GM12891 (cell line): ENCODE measurements at regions not wholly inside any gene's neighbourhood (a gene's known extent, or its start where the extent isn't known, plus 50 kb on each side); places are given as distances from the start of the nearest gene placed in this dataset.

ENCODE experiments used
- DNase-seq: peaks from one replicate; pipeline ENCODE4 v3.0.0; 2011; ENCODE audit warnings: low spot score; ENCODE audit not compliant: insufficient read length
- FAIRE-seq: peaks from 2 replicates; lab custom pipeline; 2011; peaks lifted over from hg19 to GRCh38; lab: Jason Lieb, UNC
- PAX5 ChIP-seq: IDR thresholded peaks from 2 replicates; pipeline ENCODE4 v1.6.1; 2011; ENCODE audit warnings: low read length, moderate library complexity, mild to moderate bottlenecking; ENCODE audit not compliant: insufficient read depth, severe bottlenecking
- POLR2A ChIP-seq: IDR thresholded peaks from 2 replicates; pipeline ENCODE4 v1.6.1; 2011; ENCODE audit warnings: low read depth, low read length, control low read depth
- POLR2AphosphoS5 ChIP-seq: IDR thresholded peaks from 2 replicates; pipeline ENCODE4 v1.6.1; 2011; ENCODE audit warnings: low read depth, low read length, control low read depth
- POU2F2 ChIP-seq: IDR thresholded peaks from 2 replicates; pipeline ENCODE4 v1.6.1; 2011; ENCODE audit warnings: low read depth, mild to moderate bottlenecking, control low read depth, low read length, moderate library complexity
- SPI1 ChIP-seq: IDR thresholded peaks from 2 replicates; pipeline ENCODE4 v1.6.1; 2011; ENCODE audit warnings: low read depth, low read length, control low read depth
- TAF1 ChIP-seq: IDR thresholded peaks from 2 replicates; pipeline ENCODE4 v1.6.1; 2011; ENCODE audit warnings: low read depth, low read length, control low read depth

DNA sequence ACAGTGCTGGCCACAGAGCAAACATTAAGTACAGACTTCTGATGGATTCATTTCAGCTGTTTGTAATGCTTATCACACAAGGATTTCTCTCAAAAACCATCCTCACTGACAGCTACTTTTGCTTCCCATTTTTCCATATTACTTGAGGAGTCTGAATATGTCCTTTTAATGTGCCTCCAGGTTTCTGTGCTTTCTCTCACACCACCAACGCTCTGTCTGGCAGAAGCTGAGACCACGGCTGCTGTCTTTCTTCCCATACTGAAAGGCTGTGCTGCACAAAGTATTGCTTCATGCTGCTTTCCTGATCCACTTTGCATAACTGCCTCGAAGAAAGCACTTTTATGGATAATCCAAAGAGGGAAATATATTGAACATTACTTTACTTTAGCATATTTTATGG is 312.1 kb upstream of the ZEB2 start:
- DNase-seq = no peak
- TF ChIP-seq POU2F2 = no peak
- no peak for TF ChIP-seq POLR2A
- no peak for TF ChIP-seq PAX5
- no peak for TF ChIP-seq SPI1
- TF ChIP-seq POLR2AphosphoS5 = no peak
- TF ChIP-seq TAF1 = no peak
- no peak for FAIRE-seq

DNA sequence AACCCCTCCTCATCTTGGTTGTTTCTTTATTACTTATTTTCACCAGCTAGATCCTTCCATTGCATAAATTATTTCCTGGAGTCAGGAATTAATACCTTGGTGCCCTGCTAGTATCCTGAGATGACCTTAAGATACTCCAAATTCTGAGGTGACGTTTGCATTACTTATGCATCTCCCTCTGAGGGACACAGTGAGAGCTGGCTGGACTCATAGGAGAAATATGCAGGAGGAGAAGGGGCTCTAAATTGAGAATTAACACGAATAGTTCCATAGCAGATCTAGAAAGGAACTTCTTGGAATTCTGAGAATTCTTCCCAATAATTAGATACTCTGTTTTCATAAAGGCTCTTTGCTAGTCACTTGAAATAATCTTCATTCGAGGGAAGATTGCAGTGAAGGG is 310.6 kb upstream of the ZEB2 start:
- FAIRE-seq (no peak), DNase-seq (no peak)
- TF ChIP-seq PAX5 (no peak), POLR2AphosphoS5 (no peak), SPI1 (no peak), TAF1 (no peak), POU2F2 (no peak), POLR2A (no peak)

DNA sequence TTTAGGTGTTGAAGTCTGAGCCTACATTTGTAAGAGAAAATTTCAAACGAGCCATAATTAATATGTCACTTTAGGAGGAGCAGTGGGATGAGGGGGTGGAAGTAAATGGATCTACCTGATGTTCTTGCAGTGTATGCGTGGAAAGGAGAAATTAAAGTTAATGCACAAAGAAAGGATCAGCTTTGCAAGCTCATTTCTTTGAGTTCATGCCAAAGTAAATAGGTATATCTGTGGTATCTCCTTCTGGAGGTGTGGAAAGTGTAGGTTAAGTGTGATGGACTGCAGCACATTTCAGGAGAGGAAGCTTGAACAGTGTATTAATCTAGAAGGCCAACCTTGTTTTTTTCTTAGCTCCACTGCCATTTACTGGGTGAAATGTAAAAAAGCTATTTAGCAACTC is 307.5 kb upstream of the ZEB2 start:
- FAIRE-seq (no peak), DNase-seq (no peak)
- TF ChIP-seq POLR2AphosphoS5 (no peak), PAX5 (no peak), POLR2A (no peak), TAF1 (no peak), POU2F2 (no peak), SPI1 (no peak)

DNA sequence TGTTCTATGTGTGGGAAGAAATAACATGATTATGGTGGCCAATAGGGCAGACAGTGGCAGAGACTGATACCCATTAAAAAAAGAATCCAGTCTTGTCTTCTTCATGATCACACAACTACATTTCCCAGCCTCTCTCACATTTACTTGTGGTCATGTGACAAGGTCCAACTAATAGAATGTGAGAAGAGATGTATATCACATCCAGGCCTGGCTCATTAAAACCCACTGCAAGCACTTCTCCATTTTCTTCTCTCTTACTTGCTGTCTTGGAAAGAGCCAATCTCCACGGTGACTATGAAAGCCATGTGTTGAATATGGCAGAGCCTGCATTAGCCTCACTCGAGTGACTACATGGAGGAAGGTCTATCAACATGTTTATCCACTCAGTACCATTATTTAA is 306.2 kb upstream of the ZEB2 start:
- DNase-seq (no peak), FAIRE-seq (no peak)
- TF ChIP-seq SPI1 = no peak
- TF ChIP-seq POU2F2 = no peak
- no peak for TF ChIP-seq POLR2AphosphoS5
- TF ChIP-seq TAF1 = no peak
- no peak for TF ChIP-seq POLR2A
- no peak for TF ChIP-seq PAX5

DNA sequence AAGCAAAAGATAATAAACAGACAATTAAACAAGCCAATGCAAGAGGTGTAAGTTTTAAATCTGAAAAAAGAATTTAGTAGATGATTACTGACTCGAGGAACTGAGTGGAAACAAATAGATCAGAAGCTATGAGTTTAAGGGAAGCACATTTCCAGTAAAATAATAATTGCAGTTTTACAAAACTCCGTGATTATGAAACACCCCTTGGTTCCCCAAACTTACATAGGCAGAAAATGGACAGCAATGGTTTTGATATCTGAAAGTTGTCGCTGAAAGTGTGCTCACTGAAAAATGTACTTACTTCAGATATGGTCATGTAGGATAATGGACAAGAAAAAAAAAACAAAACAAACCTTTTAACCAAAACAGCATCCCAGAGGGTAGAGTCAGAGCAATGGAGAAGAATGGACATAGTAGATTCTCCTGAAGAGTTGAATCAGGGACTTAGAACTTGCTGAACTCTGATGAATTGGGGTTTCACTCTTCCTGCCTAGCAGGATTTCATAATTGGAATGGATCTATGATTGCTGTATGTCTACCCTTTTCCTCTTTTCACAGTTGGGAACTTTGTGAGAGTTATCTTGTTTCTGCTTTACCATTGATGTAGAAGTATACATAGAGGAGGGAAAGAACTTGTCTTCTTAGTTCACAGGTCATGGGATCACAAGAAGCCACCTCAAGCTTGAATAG is 305.6 kb upstream of the ZEB2 start:
- TF ChIP-seq POLR2A = no peak
- TF ChIP-seq TAF1 = no peak
- TF ChIP-seq SPI1 = no peak
- TF ChIP-seq PAX5 = no peak
- TF ChIP-seq POLR2AphosphoS5 = no peak
- TF ChIP-seq POU2F2 = no peak
- DNase-seq (no peak), FAIRE-seq (no peak)

DNA sequence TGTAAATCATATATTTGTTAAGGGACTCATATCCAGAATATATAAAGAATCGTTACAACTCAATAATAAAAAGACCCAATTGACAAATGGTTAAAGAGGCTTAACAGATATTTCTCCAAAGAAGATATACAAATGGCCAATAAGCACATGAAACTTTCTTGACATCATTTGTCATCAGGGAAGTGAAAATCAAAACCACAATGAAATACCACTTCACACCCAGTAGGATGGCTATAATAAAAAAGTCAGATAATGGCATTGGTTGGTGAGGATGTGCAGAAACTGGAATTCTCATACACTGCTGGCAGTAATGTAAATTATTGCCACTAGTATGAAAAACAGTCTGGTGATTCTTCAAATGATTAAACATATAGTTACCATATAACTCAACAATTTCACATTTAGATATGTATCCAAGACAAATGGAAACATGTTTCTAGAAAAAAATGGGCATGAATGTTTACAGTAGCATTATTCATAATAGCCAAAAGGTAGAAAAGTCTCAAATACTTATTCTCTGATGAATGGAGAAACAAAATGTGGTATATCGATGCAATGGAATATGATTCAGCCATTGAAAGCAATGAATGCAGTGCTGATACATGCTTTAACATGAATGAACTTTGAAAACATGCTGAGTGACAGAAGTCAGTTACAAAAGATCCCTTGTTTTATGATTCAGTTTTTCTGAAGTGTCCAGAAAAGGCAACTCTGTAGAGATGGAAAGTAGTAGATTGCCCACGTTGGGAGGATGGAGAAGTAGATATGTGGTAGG is 304.6 kb upstream of the ZEB2 start:
- DNase-seq = no peak
- no peak for FAIRE-seq
- no peak for TF ChIP-seq TAF1
- no peak for TF ChIP-seq POLR2AphosphoS5
- no peak for TF ChIP-seq POU2F2
- no peak for TF ChIP-seq POLR2A
- no peak for TF ChIP-seq PAX5
- TF ChIP-seq SPI1 = no peak

DNA sequence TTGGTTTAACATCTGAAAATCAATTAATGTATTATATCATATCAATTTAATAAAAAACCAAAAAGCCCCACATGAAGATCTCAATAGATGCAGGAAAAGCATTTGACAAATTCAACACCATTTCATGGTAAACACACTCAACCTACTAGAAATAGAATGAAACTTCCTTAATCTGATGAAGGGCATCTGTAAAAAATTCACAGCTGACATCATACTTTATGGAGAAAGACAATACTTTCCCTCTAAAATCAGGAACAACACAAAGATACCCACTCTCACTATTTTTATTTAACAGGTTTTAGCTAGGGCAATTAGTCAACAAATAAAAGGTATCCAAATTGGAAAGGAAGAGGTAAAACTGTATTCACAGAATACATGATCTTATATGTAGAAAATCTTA is 303.0 kb upstream of the ZEB2 start:
- TF ChIP-seq POU2F2 (no peak), PAX5 (no peak), SPI1 (no peak), POLR2A (no peak), TAF1 (no peak), POLR2AphosphoS5 (no peak)
- DNase-seq (no peak), FAIRE-seq (no peak)

DNA sequence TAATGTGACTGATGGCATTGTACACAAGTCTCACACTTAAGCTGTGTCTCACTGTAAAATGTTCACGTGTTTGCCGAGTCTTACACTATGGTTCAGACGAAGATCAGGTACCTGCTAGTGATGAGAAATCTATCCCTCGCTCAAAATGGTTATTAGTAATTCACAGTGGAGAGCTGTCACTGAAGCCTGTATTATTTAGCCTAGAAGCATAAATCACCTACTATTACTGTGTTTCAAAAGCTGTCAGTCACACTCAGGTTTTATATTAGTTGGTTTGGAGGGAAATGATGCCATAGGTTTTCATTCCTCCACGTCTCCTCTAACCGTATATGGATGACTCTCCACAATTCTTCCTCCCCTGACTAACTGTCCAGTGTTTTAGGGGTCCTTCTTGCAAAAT is 292.4 kb upstream of the ZEB2 start:
- TF ChIP-seq POU2F2 (no peak), POLR2AphosphoS5 (no peak), PAX5 (no peak), TAF1 (no peak), SPI1 (no peak), POLR2A (no peak)
- FAIRE-seq (no peak), DNase-seq (no peak)

DNA sequence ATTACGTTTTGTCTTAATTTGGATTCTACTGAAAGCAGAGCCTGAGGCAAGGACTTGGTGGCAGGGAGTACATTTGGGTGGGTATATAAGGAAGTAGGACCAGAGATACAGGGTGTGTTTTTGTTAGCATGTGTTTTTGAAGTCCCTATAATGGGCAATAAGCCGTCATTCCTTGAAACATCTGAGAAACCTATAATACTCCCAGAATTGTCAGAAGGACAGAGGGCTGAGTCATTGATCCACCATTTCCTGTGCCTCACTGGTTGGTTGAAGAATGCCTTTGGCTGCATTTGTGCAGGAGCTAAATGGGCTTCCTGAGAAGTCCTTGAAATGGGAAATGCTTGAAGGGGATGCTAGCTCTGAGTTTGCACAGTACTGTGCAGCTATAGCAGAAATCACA is 281.8 kb upstream of the ZEB2 start:
- DNase-seq (no peak), FAIRE-seq (no peak)
- TF ChIP-seq POU2F2 (no peak), POLR2AphosphoS5 (no peak), SPI1 (no peak), POLR2A (no peak), PAX5 (no peak), TAF1 (no peak)

DNA sequence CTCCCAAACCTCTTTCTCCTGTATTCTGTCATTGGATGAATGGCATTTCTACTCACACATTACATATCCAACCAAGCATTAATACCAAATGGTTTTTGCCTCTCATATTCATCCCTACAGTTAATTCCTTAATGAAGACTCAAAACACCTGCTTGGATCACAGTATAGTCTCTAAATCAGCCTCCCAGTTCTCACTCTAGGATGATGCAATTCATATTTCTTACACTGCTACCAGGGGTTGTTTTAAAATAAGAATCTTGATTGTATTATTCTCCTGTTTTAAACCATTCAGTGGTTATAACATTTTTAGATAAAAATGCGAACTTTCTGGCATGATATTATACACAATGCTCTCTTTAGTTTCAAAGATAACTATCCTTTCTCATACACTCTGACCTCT is 281.4 kb upstream of the ZEB2 start:
- no peak for TF ChIP-seq POLR2A
- no peak for FAIRE-seq
- DNase-seq = no peak
